Cortex of kidney (tissue), 1 donor: ENCODE measurements at regions not wholly inside any gene's neighbourhood (a gene's known extent, or its start where the extent isn't known, plus 50 kb on each side); places are given as distances from the start of the nearest gene placed in this dataset.

Experiments
- DNase-seq: peaks from one replicate; lab custom pipeline; 2025; lab: John Stamatoyannopoulos, UW

- no peak for DNase-seq
These were observed 199.9 kb upstream of the PKDCC start for GRCh38 chr2:41847744-41848441.

GRCh38 chr2:41851554-41851953 lies 196.3 kb upstream of the PKDCC start:
- DNase-seq, result no peak

- no peak for DNase-seq
These were observed 194.2 kb upstream of the PKDCC start for GRCh38 chr2:41853427-41854191.

- DNase-seq, result no peak
These were observed 193.6 kb upstream of the PKDCC start for GRCh38 chr2:41854227-41854626.

GRCh38 chr2:41856946-41857345 lies 190.9 kb upstream of the PKDCC start:
- no peak for DNase-seq

GRCh38 chr2:41859615-41860514 lies 188.0 kb upstream of the PKDCC start:
- DNase-seq, result no peak

- no peak for DNase-seq
These were observed 184.8 kb upstream of the PKDCC start for GRCh38 chr2:41863062-41863461.

GRCh38 chr2:41865263-41865662 lies 182.6 kb upstream of the PKDCC start:
- no peak for DNase-seq

- no peak for DNase-seq
These were observed 180.3 kb upstream of the PKDCC start for GRCh38 chr2:41867553-41867952.

- DNase-seq, result no peak
These were observed 178.1 kb upstream of the PKDCC start for GRCh38 chr2:41869542-41870264.

GRCh38 chr2:41870265-41870585 lies 177.6 kb upstream of the PKDCC start:
- no peak for DNase-seq

- no peak for DNase-seq
These were observed 176.7 kb upstream of the PKDCC start for GRCh38 chr2:41871080-41871479.

- no peak for DNase-seq
These were observed 175.2 kb upstream of the PKDCC start for GRCh38 chr2:41872646-41873045.

- no peak for DNase-seq
These were observed 174.5 kb upstream of the PKDCC start for GRCh38 chr2:41873102-41874031.

- no peak for DNase-seq
These were observed 170.6 kb upstream of the PKDCC start for GRCh38 chr2:41877114-41877678.

GRCh38 chr2:41878056-41878455 lies 169.8 kb upstream of the PKDCC start:
- DNase-seq, result no peak

GRCh38 chr2:41878716-41879234 lies 169.0 kb upstream of the PKDCC start:
- DNase-seq, result no peak

- DNase-seq, result no peak
These were observed 168.4 kb upstream of the PKDCC start for GRCh38 chr2:41879235-41879916.

- no peak for DNase-seq
These were observed 167.1 kb upstream of the PKDCC start for GRCh38 chr2:41880561-41881243.
